ENCODE measurements at regions not wholly inside any gene's neighbourhood (a gene's known extent, or its start where the extent isn't known, plus 50 kb on each side); places are given as distances from the start of the nearest gene placed in this dataset.

GRCh38 chr13:51518827-51519226 lies 65.4 kb upstream of the WDFY2 start:
- no peak for DNase-seq

GRCh38 chr13:51519771-51520216 lies 64.5 kb upstream of the WDFY2 start:
- DNase-seq: no peak

- DNase-seq: peak; percentile 40
These were observed 63.7 kb upstream of the WDFY2 start for GRCh38 chr13:51520524-51520923.

- DNase-seq: no peak
These were observed 61.2 kb upstream of the WDFY2 start for GRCh38 chr13:51523082-51523518.

GRCh38 chr13:51524312-51524711 lies 60.0 kb upstream of the WDFY2 start:
- DNase-seq: no peak

- no peak for DNase-seq
These were observed 59.3 kb upstream of the WDFY2 start for GRCh38 chr13:51524829-51525566.

GRCh38 chr13:51525567-51526167 lies 58.6 kb upstream of the WDFY2 start:
- no peak for DNase-seq

GRCh38 chr13:51526202-51526601 lies 58.1 kb upstream of the WDFY2 start:
- DNase-seq: peak; percentile 14

- DNase-seq: no peak
These were observed 51.5 kb upstream of the WDFY2 start for GRCh38 chr13:51532736-51533197.

GRCh38 chr13:51534041-51534817 lies 50.0 kb upstream of the WDFY2 start:
- DNase-seq: no peak

Data from NCI-H2171 treated with DMSO at 0.1 percent for 48 hours (cell line).